ENCODE measurements at regions not wholly inside any gene's neighbourhood (a gene's known extent, or its start where the extent isn't known, plus 50 kb on each side); places are given as distances from the start of the nearest gene placed in this dataset.

DNA sequence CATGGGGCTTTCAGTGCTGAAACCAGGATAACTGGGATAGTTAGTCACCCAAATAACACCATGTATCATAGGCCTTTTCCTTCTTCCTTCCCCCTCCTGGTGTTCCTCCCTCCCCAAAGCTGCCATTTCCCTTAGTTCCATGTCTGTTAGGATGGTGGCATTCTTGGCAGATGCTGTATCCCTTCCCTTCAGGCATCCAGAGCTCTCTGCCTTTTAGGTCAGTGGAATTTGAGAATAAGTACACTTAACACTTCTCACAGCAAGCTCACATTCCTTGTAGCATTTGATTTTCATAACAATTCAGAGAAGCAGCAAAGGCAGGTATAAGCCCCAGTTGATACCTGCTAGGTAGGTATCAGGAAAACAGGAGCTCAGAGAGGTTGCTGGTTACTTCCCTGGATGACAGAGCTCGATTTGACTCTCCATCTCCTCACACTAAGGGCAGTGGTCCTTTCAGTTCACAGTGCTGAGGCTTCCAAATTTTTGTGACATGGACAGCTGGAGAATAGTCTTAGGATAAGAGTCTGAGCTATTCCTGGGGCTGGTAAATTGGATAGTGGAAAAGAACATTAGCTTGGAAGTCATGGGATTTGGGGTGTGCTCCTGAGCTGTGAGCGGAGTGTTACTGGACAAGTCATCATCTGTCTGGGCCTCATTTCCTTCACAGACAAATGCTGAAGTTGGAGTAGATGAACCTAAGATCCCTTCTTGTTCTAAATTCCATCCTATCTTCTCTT is 108.7 kb upstream of the RHOBTB1 start:
- TF ChIP-seq, protein P1, sequence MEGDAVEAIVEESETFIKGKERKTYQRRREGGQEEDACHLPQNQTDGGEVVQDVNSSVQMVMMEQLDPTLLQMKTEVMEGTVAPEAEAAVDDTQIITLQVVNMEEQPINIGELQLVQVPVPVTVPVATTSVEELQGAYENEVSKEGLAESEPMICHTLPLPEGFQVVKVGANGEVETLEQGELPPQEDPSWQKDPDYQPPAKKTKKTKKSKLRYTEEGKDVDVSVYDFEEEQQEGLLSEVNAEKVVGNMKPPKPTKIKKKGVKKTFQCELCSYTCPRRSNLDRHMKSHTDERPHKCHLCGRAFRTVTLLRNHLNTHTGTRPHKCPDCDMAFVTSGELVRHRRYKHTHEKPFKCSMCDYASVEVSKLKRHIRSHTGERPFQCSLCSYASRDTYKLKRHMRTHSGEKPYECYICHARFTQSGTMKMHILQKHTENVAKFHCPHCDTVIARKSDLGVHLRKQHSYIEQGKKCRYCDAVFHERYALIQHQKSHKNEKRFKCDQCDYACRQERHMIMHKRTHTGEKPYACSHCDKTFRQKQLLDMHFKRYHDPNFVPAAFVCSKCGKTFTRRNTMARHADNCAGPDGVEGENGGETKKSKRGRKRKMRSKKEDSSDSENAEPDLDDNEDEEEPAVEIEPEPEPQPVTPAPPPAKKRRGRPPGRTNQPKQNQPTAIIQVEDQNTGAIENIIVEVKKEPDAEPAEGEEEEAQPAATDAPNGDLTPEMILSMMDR (IDR thresholded peaks at IDR 0.05), result no peak
- no peak for TF ChIP-seq POLR2AphosphoS5 (IDR thresholded peaks at IDR 0.05; ENCODE audit: insufficient read depth in 1 of 2, low read depth in 1 of 2)
- no peak for TF ChIP-seq POLR2A (IDR thresholded peaks at IDR 0.05)

Data from vagina (tissue), 2 donors.